HG03095 (cell line): ENCODE measurements at regions not wholly inside any gene's neighbourhood (a gene's known extent, or its start where the extent isn't known, plus 50 kb on each side); places are given as distances from the start of the nearest gene placed in this dataset.

Experiments
- ATAC-seq: cut with Tn5 transposase; IDR thresholded peaks from one replicate; pipeline ENCODE4 v1.9.1; 2021; ENCODE audit warnings: moderate library complexity; ENCODE audit not compliant: unreplicated experiment

- no peak for ATAC-seq
Observed at GRCh38 chr15:69505956-69506556, 53.4 kb downstream of the RPLP1 start.

GRCh38 chr15:69508659-69509058 lies 56.0 kb downstream of the RPLP1 start:
- no peak for ATAC-seq

GRCh38 chr15:69509131-69509530 lies 56.5 kb downstream of the RPLP1 start:
- no peak for ATAC-seq

- ATAC-seq, result no peak
Observed at GRCh38 chr15:69510556-69510955, 57.9 kb downstream of the RPLP1 start.

- ATAC-seq, result no peak
Observed at GRCh38 chr15:69511015-69511414, 58.4 kb downstream of the RPLP1 start.

GRCh38 chr15:69511716-69512340 lies 59.2 kb downstream of the RPLP1 start:
- ATAC-seq, result no peak

- ATAC-seq, result no peak
Observed at GRCh38 chr15:69513450-69513960, 60.9 kb downstream of the RPLP1 start.

- ATAC-seq, result no peak
Observed at GRCh38 chr15:69513986-69514385, 61.4 kb downstream of the RPLP1 start.

- ATAC-seq, result no peak
Observed at GRCh38 chr15:69515508-69515907, 62.9 kb downstream of the RPLP1 start.

- ATAC-seq, result no peak
Observed at GRCh38 chr15:69515926-69516325, 63.3 kb downstream of the RPLP1 start.

GRCh38 chr15:69517052-69517451 lies 64.4 kb downstream of the RPLP1 start:
- no peak for ATAC-seq

- ATAC-seq, result no peak
Observed at GRCh38 chr15:69518806-69519205, 66.2 kb downstream of the RPLP1 start.

- no peak for ATAC-seq
Observed at GRCh38 chr15:69520067-69520466, 67.4 kb downstream of the RPLP1 start.

GRCh38 chr15:69522361-69522760 lies 69.7 kb downstream of the RPLP1 start:
- no peak for ATAC-seq

- ATAC-seq, result no peak
Observed at GRCh38 chr15:69523010-69524001, 70.7 kb downstream of the RPLP1 start.

- no peak for ATAC-seq
Observed at GRCh38 chr15:69524296-69524695, 71.7 kb downstream of the RPLP1 start.

GRCh38 chr15:69524814-69525213 lies 72.2 kb downstream of the RPLP1 start:
- ATAC-seq, result no peak

GRCh38 chr15:69525543-69525942 lies 72.9 kb downstream of the RPLP1 start:
- ATAC-seq, result no peak

- ATAC-seq, result no peak
Observed at GRCh38 chr15:69526081-69527061, 73.8 kb downstream of the RPLP1 start.

GRCh38 chr15:69529141-69529540 lies 76.5 kb downstream of the RPLP1 start:
- no peak for ATAC-seq
